OCI-LY7 (cell line): ENCODE measurements at regions not wholly inside any gene's neighbourhood (a gene's known extent, or its start where the extent isn't known, plus 50 kb on each side); places are given as distances from the start of the nearest gene placed in this dataset.

Source experiments
- BruUV-seq: library from RNA; stranded (reverse); fragments of 400-500 nt; replicated peaks from 2 replicates; lab custom pipeline; 2021; lab: Mats Ljungman, UMichigan
- CTCF ChIA-PET: fragments of 300-600 bp; sonication (Branson Sonifier 250); formaldehyde crosslinking; loops from one replicate; lab custom pipeline; 2022; ENCODE audit warnings: antibody characterized with exemption; ENCODE audit not compliant: unreplicated experiment; lab: Charles Lee
- POLR2A ChIA-PET: fragments of 300-600 bp; sonication (Branson Sonifier 250); formaldehyde crosslinking; loops from one replicate; lab custom pipeline; 2022; ENCODE audit warnings: antibody characterized with exemption; lab: Charles Lee
- DNase-seq: peaks from one replicate; pipeline ENCODE4 v3.0.0-alpha.2; 2015; ENCODE audit warnings: low spot score
- H2AFZ ChIP-seq: fragments of 200-600 bp; sonication (generic), shearing (Covaris generic); 2 replicates; pipeline ENCODE4 v1.6.1; 2014; ENCODE audit warnings: mild to moderate bottlenecking, antibody characterized with exemption, low read length, moderate library complexity
- H3K27ac ChIP-seq: fragments of 200-600 bp; sonication (generic); 2 replicates; pipeline ENCODE4 v1.5.1; 2014; ENCODE audit warnings: mixed run types, low read depth, mild to moderate bottlenecking, moderate library complexity, low read length, inconsistent platforms; ENCODE audit not compliant: poor library complexity, severe bottlenecking
- H3K36me3 ChIP-seq: fragments of 200-600 bp; sonication (generic); 2 replicates; pipeline ENCODE4 v1.6.1; 2014; ENCODE audit warnings: mild to moderate bottlenecking, antibody characterized with exemption, low read length, moderate library complexity, mixed read lengths; ENCODE audit not compliant: insufficient read depth
- H3K4me1 ChIP-seq: fragments of 200-600 bp; sonication (generic); 2 replicates; pipeline ENCODE4 v1.5.1; 2014; ENCODE audit warnings: mild to moderate bottlenecking, low read length; ENCODE audit not compliant: insufficient read depth, poor library complexity, severe bottlenecking
- H3K4me2 ChIP-seq: fragments of 200-600 bp; sonication (generic); 2 replicates; pipeline ENCODE4 v1.6.1; 2014; ENCODE audit warnings: mild to moderate bottlenecking, low read length
- H3K4me3 ChIP-seq: fragments of 200-600 bp; sonication (generic); 2 replicates; pipeline ENCODE4 v1.5.1; 2014; ENCODE audit warnings: mild to moderate bottlenecking, low read depth, low read length; ENCODE audit not compliant: poor library complexity, severe bottlenecking
- H3K79me2 ChIP-seq: fragments of 200-600 bp; sonication (generic); 2 replicates; pipeline ENCODE4 v1.6.1; 2016; ENCODE audit warnings: low read depth, mild to moderate bottlenecking, low read length, moderate library complexity, mixed read lengths; ENCODE audit not compliant: insufficient read depth
- H3K9me2 ChIP-seq: fragments of 200-600 bp; sonication (generic); 2 replicates; pipeline ENCODE4 v1.6.1; 2016; ENCODE audit warnings: mild to moderate bottlenecking, low read length, mixed read lengths; ENCODE audit not compliant: insufficient read depth
- H3K9me3 ChIP-seq: fragments of 200-600 bp; sonication (generic); 2 replicates; pipeline ENCODE4 v1.6.1; 2014; ENCODE audit warnings: mild to moderate bottlenecking, mixed run types, low read length, mixed read lengths
- H4K20me1 ChIP-seq: fragments of 200-600 bp; sonication (generic); 2 replicates; pipeline ENCODE4 v1.6.1; 2014; ENCODE audit warnings: mild to moderate bottlenecking, antibody characterized with exemption, low read length, moderate library complexity, mixed read lengths; ENCODE audit not compliant: insufficient read depth
- CTCF ChIP-seq: fragments of 200-600 bp; sonication (generic); conservative IDR thresholded peaks from 2 replicates; pipeline ENCODE4 v1.5.1; 2014; ENCODE audit warnings: mild to moderate bottlenecking, antibody characterized with exemption, low read length, moderate library complexity, mixed read lengths
- EZH2phosphoT487 ChIP-seq: fragments of 200-600 bp; sonication (generic); IDR thresholded peaks from 2 replicates; pipeline ENCODE4 v1.6.1; 2018; ENCODE audit warnings: low read depth, borderline replicate concordance, mild to moderate bottlenecking, mixed run types, antibody characterized with exemption, low read length, moderate library complexity, mixed read lengths
- intact Hi-C: fragments of 100-400 bp; cut with micrococcal nuclease; formaldehyde crosslinking; loops from one replicate; pipeline ENCODE4 v1.10.0; 2022; ENCODE audit not compliant: unreplicated experiment

DNA sequence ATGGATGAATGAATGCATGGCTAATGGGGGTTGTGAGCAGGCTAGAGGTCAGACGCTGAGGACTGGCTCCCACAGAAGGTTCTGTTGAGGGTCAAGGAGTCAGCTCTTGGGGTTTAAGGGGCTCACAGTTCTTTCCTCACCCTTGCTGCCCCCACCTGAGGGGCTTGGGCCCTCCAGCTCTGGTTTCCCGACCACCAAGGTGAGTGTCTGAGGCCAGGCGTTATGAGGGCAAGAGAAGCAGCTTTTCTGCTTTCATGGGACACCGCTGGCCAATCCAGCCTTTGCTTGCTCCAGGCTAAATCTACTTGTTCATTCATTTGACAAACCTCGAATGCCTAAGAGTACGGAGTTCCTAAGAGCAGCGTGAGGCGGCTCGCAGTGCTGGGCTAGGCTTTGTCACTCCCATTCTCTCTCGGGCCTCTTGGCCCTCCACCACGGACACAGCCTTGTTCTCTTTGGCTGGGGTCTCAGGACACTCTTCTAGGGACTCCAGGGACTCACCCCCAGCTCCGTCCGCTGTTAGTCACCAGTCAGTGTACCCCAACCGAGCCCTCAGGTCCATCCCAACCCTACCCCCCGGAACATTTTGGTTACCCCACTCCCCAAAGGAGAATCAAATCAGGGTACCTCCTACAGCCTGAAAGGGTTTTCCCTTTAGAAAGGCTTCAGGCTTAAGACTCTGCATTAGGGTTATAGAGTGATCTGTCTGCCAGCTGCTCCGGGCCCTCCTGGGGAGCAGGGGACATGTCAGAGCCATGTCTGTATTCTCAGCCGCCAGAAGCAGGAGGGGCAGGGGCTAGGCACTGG lies 210.1 kb upstream of the MVB12B start:
- TF ChIP-seq EZH2phosphoT487 (no peak), CTCF (no peak)
- no peaks in the 10 kb centered on the region for H3K79me2 ChIP-seq
- no peaks in the 10 kb centered on the region for H3K9me3 ChIP-seq
- BruUV-seq = no TSS peak
- no peak overlapping the region for H3K27ac ChIP-seq
- POLR2A ChIA-PET = no interaction called here
- no peak for DNase-seq
- CTCF ChIA-PET = no interaction called here
- H3K4me2 ChIP-seq = no peak overlapping the region
- no peak overlapping the region for H3K4me3 ChIP-seq
- no peak overlapping the region for H2AFZ ChIP-seq
- H3K4me1 ChIP-seq = no peaks in the 10 kb centered on the region
- H3K36me3 ChIP-seq = no peaks in the 10 kb centered on the region
- intact Hi-C loops = no loop called here
- no peaks in the 10 kb centered on the region for H4K20me1 ChIP-seq
- H3K9me2 ChIP-seq = no peaks in the 10 kb centered on the region

- no TSS peak for BruUV-seq
- no peaks in the 10 kb centered on the region for H4K20me1 ChIP-seq
- H3K9me2 ChIP-seq = no peaks in the 10 kb centered on the region
- DNase-seq = no peak
- H3K4me3 ChIP-seq = no peak overlapping the region
- no peaks in the 10 kb centered on the region for H3K79me2 ChIP-seq
- H3K36me3 ChIP-seq = no peaks in the 10 kb centered on the region
- no peak overlapping the region for H2AFZ ChIP-seq
- no peaks in the 10 kb centered on the region for H3K9me3 ChIP-seq
- no peak overlapping the region for H3K27ac ChIP-seq
- TF ChIP-seq EZH2phosphoT487 = no peak
- TF ChIP-seq CTCF = no peak
- intact Hi-C loops = no loop called here
- ChIA-PET CTCF (no interaction called here), POLR2A (no interaction called here)
- H3K4me1 ChIP-seq = no peaks in the 10 kb centered on the region
- no peak overlapping the region for H3K4me2 ChIP-seq
Observed at GRCh38 chr9:126117158-126117425, 209.5 kb upstream of the MVB12B start.

DNA sequence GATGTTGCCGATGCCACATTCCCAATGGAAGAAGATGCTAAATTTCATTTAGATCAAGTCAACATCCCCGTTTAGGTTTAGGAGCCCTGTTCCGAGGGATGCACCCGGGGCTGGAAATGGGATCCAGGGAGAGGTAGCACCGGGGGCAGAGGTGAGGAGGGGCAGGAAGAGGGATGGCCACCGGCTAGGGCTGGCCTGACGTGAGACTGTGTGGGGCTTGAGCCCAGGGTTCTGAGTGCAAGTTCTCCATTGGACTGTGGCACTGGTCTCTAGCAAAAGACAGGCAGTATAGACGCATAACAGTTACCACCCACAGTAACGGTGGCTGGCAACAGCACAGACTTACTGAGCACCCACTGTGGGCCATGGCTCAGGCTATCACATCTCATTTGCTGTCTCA lies 209.0 kb upstream of the MVB12B start:
- Histone ChIP-seq H3K4me2 (no peak overlapping the region), H3K9me3 (no peaks in the 10 kb centered on the region), H3K9me2 (no peaks in the 10 kb centered on the region), H3K36me3 (no peaks in the 10 kb centered on the region), H3K4me1 (no peaks in the 10 kb centered on the region), H3K79me2 (no peaks in the 10 kb centered on the region), H2AFZ (no peak overlapping the region), H3K27ac (no peak overlapping the region), H4K20me1 (no peaks in the 10 kb centered on the region), H3K4me3 (no peak overlapping the region)
- intact Hi-C loops = no loop called here
- POLR2A ChIA-PET = no interaction called here
- no TSS peak for BruUV-seq
- DNase-seq = no peak
- TF ChIP-seq EZH2phosphoT487 (no peak), CTCF (no peak)
- CTCF ChIA-PET = no interaction called here
